Cerebellar cortex (tissue), 1 donor: ENCODE measurements at regions not wholly inside any gene's neighbourhood (a gene's known extent, or its start where the extent isn't known, plus 50 kb on each side); places are given as distances from the start of the nearest gene placed in this dataset.

Source experiments
- DNase-seq: peaks from one replicate; pipeline ENCODE4 v3.0.0-alpha.2; 2015; ENCODE audit warnings: low spot score

GRCh38 chr4:145427991-145428390 lies 53.7 kb upstream of the SMAD1 start:
- DNase-seq: no peak

GRCh38 chr4:145427221-145427620 lies 54.4 kb upstream of the SMAD1 start:
- no peak for DNase-seq

GRCh38 chr4:145423017-145423708 lies 58.5 kb upstream of the SMAD1 start:
- no peak for DNase-seq

GRCh38 chr4:145420595-145421214 lies 60.9 kb upstream of the SMAD1 start:
- no peak for DNase-seq

- no peak for DNase-seq
Measured at GRCh38 chr4:145418739-145419138, 62.9 kb upstream of the SMAD1 start.

GRCh38 chr4:145417348-145418130 lies 64.1 kb upstream of the SMAD1 start:
- no peak for DNase-seq

- DNase-seq: no peak
Measured at GRCh38 chr4:145414841-145415240, 66.8 kb upstream of the SMAD1 start.

GRCh38 chr4:145414226-145414625 lies 67.4 kb upstream of the SMAD1 start:
- no peak for DNase-seq

GRCh38 chr4:145406970-145407369 lies 74.7 kb upstream of the SMAD1 start:
- DNase-seq: no peak

- no peak for DNase-seq
Measured at GRCh38 chr4:145404761-145405160, 76.9 kb upstream of the SMAD1 start.

GRCh38 chr4:145396581-145396980 lies 85.1 kb upstream of the SMAD1 start:
- DNase-seq: no peak

- DNase-seq: no peak
Measured at GRCh38 chr4:145390571-145390970, 91.1 kb upstream of the SMAD1 start.

GRCh38 chr4:145389550-145389949 lies 92.1 kb upstream of the SMAD1 start:
- DNase-seq: no peak

- DNase-seq: no peak
Measured at GRCh38 chr4:145388043-145388442, 93.6 kb upstream of the SMAD1 start.

GRCh38 chr4:145387079-145387478 lies 94.6 kb upstream of the SMAD1 start:
- no peak for DNase-seq

- no peak for DNase-seq
Measured at GRCh38 chr4:145381163-145381562, 100.5 kb upstream of the SMAD1 start.

GRCh38 chr4:145380123-145380522 lies 101.5 kb upstream of the SMAD1 start:
- no peak for DNase-seq

- no peak for DNase-seq
Measured at GRCh38 chr4:145375416-145375815, 106.2 kb upstream of the SMAD1 start.

- DNase-seq: peak; percentile 57
Measured at GRCh38 chr4:145352438-145353145, 129.1 kb upstream of the SMAD1 start.

GRCh38 chr4:145351922-145352321 lies 129.7 kb upstream of the SMAD1 start:
- no peak for DNase-seq

- DNase-seq: no peak
Measured at GRCh38 chr4:145351162-145351561, 130.5 kb upstream of the SMAD1 start.

GRCh38 chr4:145348291-145348690 lies 133.4 kb upstream of the SMAD1 start:
- no peak for DNase-seq

- no peak for DNase-seq
Measured at GRCh38 chr4:145347684-145348083, 134.0 kb upstream of the SMAD1 start.
